Keratinocyte (primary cell): ENCODE measurements at regions not wholly inside any gene's neighbourhood (a gene's known extent, or its start where the extent isn't known, plus 50 kb on each side); places are given as distances from the start of the nearest gene placed in this dataset.

Source experiments
- DNase-seq: peaks from one replicate; pipeline ENCODE4 v3.0.0-alpha.2; 2011; ENCODE audit warnings: low read depth, missing footprints, low spot score
- FAIRE-seq: peaks from 2 replicates; lab custom pipeline; 2011; peaks lifted over from hg19 to GRCh38; lab: Jason Lieb, UNC
- H2AFZ ChIP-seq: 2 replicates; pipeline ENCODE4 v1.6.0; 2012; ENCODE audit warnings: low read length, control low read depth, inconsistent platforms; ENCODE audit not compliant: control insufficient read depth
- H3K27ac ChIP-seq: 2 replicates; pipeline ENCODE4 v1.5.1; 2011; ENCODE audit warnings: low read length; ENCODE audit not compliant: control insufficient read depth, insufficient read depth
- H3K27me3 ChIP-seq: 3 replicates; pipeline ENCODE4 v1.6.0; 2011; ENCODE audit warnings: low read length; ENCODE audit not compliant: control insufficient read depth, insufficient read depth; ENCODE audit errors: extremely low read depth
- H3K36me3 ChIP-seq, 2 experiments: 2 replicates in 1 of 2; 3 replicates in 1 of 2; pipeline ENCODE4 v1.5.1; 2011; ENCODE audit warnings: low read length in 2 of 2, mild to moderate bottlenecking in 1 of 2; ENCODE audit not compliant: control insufficient read depth in 2 of 2, insufficient read depth in 2 of 2; ENCODE audit errors: extremely low read depth in 1 of 2
- H3K4me1 ChIP-seq: 3 replicates; pipeline ENCODE4 v1.5.1; 2011; ENCODE audit warnings: low read length; ENCODE audit not compliant: control insufficient read depth, insufficient read depth; ENCODE audit errors: extremely low read depth
- H3K4me2 ChIP-seq: 3 replicates; pipeline ENCODE4 v1.6.0; 2011; ENCODE audit warnings: low read depth, low read length; ENCODE audit not compliant: control insufficient read depth, insufficient read depth; ENCODE audit errors: extremely low read depth
- H3K4me3 ChIP-seq, 3 experiments: fragments of 200-600 bp in 1 of 3; sonication (generic) in 1 of 3; 2 replicates in 2 of 3; 3 replicates in 1 of 3; pipeline ENCODE4 v1.5.1; 2011 to 2016; ENCODE audit warnings: low read length in 3 of 3, mild to moderate bottlenecking in 3 of 3, control low read depth in 2 of 3, inconsistent platforms in 1 of 3, low read depth in 1 of 3, mixed read lengths in 1 of 3, mixed run types in 1 of 3, moderate library complexity in 1 of 3; ENCODE audit not compliant: control insufficient read depth in 2 of 3, insufficient read depth in 2 of 3; ENCODE audit errors: extremely low read depth in 1 of 3
- H3K79me2 ChIP-seq: 2 replicates; pipeline ENCODE4 v1.6.0; 2012; ENCODE audit warnings: low read length; ENCODE audit not compliant: control insufficient read depth, insufficient read depth
- H3K9ac ChIP-seq: 3 replicates; pipeline ENCODE4 v1.6.0; 2011; ENCODE audit warnings: low read length; ENCODE audit not compliant: control insufficient read depth, insufficient read depth; ENCODE audit errors: extremely low read depth
- H3K9me1 ChIP-seq: 3 replicates; pipeline ENCODE4 v1.6.0; 2011; ENCODE audit warnings: low read length; ENCODE audit not compliant: control insufficient read depth, insufficient read depth; ENCODE audit errors: extremely low read depth
- H3K9me3 ChIP-seq: 2 replicates; pipeline ENCODE4 v1.5.1; 2012; ENCODE audit warnings: low read depth, low read length; ENCODE audit not compliant: control insufficient read depth
- H4K20me1 ChIP-seq: 3 replicates; pipeline ENCODE4 v1.6.0; 2011; ENCODE audit warnings: low read length; ENCODE audit not compliant: control insufficient read depth, insufficient read depth; ENCODE audit errors: extremely low read depth
- EZH2 ChIP-seq: IDR thresholded peaks from one replicate; pipeline ENCODE4 v1.6.1; 2012; ENCODE audit warnings: inconsistent platforms, mild to moderate bottlenecking, low read length, moderate library complexity
- dilution Hi-C: fragments of 300-500 bp; cut with MboI; formaldehyde crosslinking; loops from one replicate; pipeline ENCODE4 v1.7.0; 2020; ENCODE audit warnings: low sequenced_read_pairs; ENCODE audit not compliant: extremely low pct_ligation_motif_present
- TF ChIP-seq, protein P1 (sequence below), 3 experiments: IDR thresholded peaks in 1 of 3; conservative IDR thresholded peaks in 1 of 3; optimal IDR thresholded peaks in 1 of 3; 2 replicates in 2 of 3; 3 replicates in 1 of 3; pipeline versions ENCODE3 to v1.5.1; 2011; ENCODE audit warnings: low read length in 3 of 3, mild to moderate bottlenecking in 3 of 3, moderate library complexity in 2 of 3, control low read depth in 1 of 3, inconsistent platforms in 1 of 3; ENCODE audit not compliant: insufficient read depth in 2 of 3; ENCODE audit errors: extremely low read depth in 1 of 3

- Histone ChIP-seq H3K9me1 (no peaks in the 10 kb centered on the region), H4K20me1 (no peaks in the 10 kb centered on the region), H3K9ac (no peak overlapping the region), H3K27me3 (no peaks in the 10 kb centered on the region), H3K4me1 (no peaks in the 10 kb centered on the region), H2AFZ (no peak overlapping the region), H3K9me3 (no peaks in the 10 kb centered on the region), H3K4me2 (no peak overlapping the region), H3K27ac (no peak overlapping the region), H3K36me3 (no peaks in the 10 kb centered on the region), H3K79me2 (no peaks in the 10 kb centered on the region), H3K4me3 (no peak overlapping the region)
- dilution Hi-C loops = no loop called here
- TF ChIP-seq EZH2 = no peak
- TF ChIP-seq, protein P1, sequence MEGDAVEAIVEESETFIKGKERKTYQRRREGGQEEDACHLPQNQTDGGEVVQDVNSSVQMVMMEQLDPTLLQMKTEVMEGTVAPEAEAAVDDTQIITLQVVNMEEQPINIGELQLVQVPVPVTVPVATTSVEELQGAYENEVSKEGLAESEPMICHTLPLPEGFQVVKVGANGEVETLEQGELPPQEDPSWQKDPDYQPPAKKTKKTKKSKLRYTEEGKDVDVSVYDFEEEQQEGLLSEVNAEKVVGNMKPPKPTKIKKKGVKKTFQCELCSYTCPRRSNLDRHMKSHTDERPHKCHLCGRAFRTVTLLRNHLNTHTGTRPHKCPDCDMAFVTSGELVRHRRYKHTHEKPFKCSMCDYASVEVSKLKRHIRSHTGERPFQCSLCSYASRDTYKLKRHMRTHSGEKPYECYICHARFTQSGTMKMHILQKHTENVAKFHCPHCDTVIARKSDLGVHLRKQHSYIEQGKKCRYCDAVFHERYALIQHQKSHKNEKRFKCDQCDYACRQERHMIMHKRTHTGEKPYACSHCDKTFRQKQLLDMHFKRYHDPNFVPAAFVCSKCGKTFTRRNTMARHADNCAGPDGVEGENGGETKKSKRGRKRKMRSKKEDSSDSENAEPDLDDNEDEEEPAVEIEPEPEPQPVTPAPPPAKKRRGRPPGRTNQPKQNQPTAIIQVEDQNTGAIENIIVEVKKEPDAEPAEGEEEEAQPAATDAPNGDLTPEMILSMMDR (optimal IDR thresholded peaks at IDR 0.05 in 1 of 3, IDR thresholded peaks at IDR 0.05 in 1 of 3, conservative IDR thresholded peaks at IDR 0.05 in 1 of 3; ENCODE audit: extremely low read depth in 1 of 3, insufficient read depth in 2 of 3, low read length in 3 of 3) = no peak
- no peak for DNase-seq
- no peak for FAIRE-seq
Observed at GRCh38 chr5:68593211-68593671, 377.7 kb downstream of the PIK3R1 start.

GRCh38 chr5:68612972-68613371, 397.4 kb downstream of the PIK3R1 start:
- Histone ChIP-seq H3K9me3 (peaks cover 2% of the 10 kb centered on the region), H3K4me3 (no peak overlapping the region), H3K9ac (no peak overlapping the region), H2AFZ (no peak overlapping the region), H4K20me1 (no peaks in the 10 kb centered on the region), H3K4me2 (no peak overlapping the region), H3K4me1 (no peaks in the 10 kb centered on the region), H3K27me3 (no peaks in the 10 kb centered on the region), H3K9me1 (no peaks in the 10 kb centered on the region), H3K36me3 (no peaks in the 10 kb centered on the region), H3K27ac (no peak overlapping the region), H3K79me2 (no peaks in the 10 kb centered on the region)
- DNase-seq = no peak
- dilution Hi-C loops = no loop called here
- TF ChIP-seq, protein P1 (optimal IDR thresholded peaks at IDR 0.05 in 1 of 3, IDR thresholded peaks at IDR 0.05 in 1 of 3, conservative IDR thresholded peaks at IDR 0.05 in 1 of 3; ENCODE audit: extremely low read depth in 1 of 3, insufficient read depth in 2 of 3, low read length in 3 of 3) = no peak
- FAIRE-seq = no peak
